ENCODE measurements at regions not wholly inside any gene's neighbourhood (a gene's known extent, or its start where the extent isn't known, plus 50 kb on each side); places are given as distances from the start of the nearest gene placed in this dataset.
"Not testable (repeated sequence)": the region's sequence is repeated elsewhere in the genome, so short reads cannot be mapped to it uniquely, and the experiment has no call there.

DNA sequence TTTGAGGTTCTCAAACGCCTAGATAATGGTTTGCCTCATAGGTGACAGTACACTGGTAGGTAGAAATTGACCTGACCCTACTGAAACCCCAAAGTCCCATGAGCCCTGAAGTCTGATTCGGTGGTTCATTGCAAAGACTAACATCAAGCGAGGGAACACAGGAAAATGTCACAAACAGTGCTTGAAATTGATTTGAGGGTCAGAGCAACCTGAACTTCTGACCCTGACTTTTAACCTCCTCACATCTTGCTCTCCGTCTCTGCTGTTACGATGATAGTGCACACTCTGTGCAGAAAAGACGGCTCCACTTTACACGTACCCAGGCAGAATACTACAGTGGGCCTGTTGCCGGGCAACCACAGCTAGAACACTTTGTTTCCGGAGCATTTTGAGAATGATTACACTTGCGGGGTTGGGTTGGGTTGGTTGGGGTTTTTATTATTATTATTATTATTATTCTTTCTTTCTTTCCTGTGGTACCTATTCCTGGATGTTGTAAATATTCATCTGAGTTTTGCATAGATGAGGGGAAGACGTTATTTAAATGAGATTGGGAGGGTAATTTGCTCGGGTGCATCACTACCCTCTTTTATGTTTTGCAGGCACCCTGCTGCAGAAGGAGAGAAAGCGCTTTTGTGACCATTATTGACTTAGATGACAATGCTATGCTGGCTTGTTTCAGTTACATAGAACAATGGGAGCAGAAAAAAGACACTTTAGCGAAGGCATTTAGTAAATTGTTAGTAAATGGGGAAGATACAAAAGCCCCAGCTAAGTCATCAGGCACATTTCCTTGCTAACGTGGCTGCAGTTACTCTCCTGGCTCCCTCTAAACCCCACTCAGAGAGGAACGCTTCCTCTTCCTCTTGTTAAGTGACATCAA lies 438.1 kb upstream of the NRP1 start:
- no peak for TF ChIP-seq EZH2 (IDR thresholded peaks at IDR 0.05; ENCODE audit: borderline replicate concordance, low read depth, low read length, poor library complexity, severe bottlenecking)
- TF ChIP-seq, protein P1, sequence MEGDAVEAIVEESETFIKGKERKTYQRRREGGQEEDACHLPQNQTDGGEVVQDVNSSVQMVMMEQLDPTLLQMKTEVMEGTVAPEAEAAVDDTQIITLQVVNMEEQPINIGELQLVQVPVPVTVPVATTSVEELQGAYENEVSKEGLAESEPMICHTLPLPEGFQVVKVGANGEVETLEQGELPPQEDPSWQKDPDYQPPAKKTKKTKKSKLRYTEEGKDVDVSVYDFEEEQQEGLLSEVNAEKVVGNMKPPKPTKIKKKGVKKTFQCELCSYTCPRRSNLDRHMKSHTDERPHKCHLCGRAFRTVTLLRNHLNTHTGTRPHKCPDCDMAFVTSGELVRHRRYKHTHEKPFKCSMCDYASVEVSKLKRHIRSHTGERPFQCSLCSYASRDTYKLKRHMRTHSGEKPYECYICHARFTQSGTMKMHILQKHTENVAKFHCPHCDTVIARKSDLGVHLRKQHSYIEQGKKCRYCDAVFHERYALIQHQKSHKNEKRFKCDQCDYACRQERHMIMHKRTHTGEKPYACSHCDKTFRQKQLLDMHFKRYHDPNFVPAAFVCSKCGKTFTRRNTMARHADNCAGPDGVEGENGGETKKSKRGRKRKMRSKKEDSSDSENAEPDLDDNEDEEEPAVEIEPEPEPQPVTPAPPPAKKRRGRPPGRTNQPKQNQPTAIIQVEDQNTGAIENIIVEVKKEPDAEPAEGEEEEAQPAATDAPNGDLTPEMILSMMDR (conservative IDR thresholded peaks at IDR 0.05; ENCODE audit: low read depth, low read length): no peak
- Histone ChIP-seq H3K4me3 (ENCODE audit: low read depth, low read length, poor library complexity, severe bottlenecking) (no peak overlapping the region), H3K27ac (ENCODE audit: low read depth, low read length, poor library complexity, severe bottlenecking) (no peak overlapping the region), H3K36me3 (ENCODE audit: insufficient read depth, low read length, poor library complexity, severe bottlenecking) (no peaks in the 10 kb centered on the region), H3K4me1 (ENCODE audit: insufficient read depth, low read length, poor library complexity, severe bottlenecking) (peaks cover 5% of the 10 kb centered on the region), H3K9me3 (ENCODE audit: low read depth, low read length, poor library complexity, severe bottlenecking) (no peaks in the 10 kb centered on the region), H3K27me3 (replicated peaks; ENCODE audit: insufficient read depth, low read depth, low read length, poor library complexity) (no peaks in the 10 kb centered on the region)
- peak; percentile 10 for DNase-seq (ENCODE audit: low spot score)
- BruUV-seq (replicated peaks): no TSS peak
- ChIA-PET CTCF (no interaction called here), POLR2A (ENCODE audit: low non-redundant PET) (no interaction called here)
- intact Hi-C loops (cut with micrococcal nuclease; ENCODE audit: unreplicated experiment): no loop called here

DNA sequence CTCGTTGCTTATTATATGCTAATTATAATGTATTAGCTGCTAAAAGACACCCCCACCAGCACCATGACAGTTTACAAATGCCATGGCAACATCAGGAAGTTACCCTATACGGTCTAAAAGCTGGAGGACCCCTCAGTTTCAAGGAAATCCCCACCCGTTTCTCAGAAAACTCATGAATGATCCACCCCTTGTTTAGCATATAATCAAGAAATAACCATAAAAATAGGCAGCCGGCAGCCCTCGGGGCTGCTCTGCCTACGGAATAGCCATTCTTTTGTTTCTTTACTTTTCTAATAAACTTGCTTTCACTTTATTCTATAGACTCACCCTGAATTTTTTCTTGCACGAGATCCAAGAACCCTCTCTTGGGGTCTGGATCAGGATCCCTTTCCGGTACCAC lies 437.4 kb upstream of the NRP1 start:
- H3K27me3 ChIP-seq (replicated peaks; ENCODE audit: insufficient read depth, low read depth, low read length, poor library complexity); H3K9me3 ChIP-seq (ENCODE audit: low read depth, low read length, poor library complexity, severe bottlenecking); H3K4me1 ChIP-seq (ENCODE audit: insufficient read depth, low read length, poor library complexity, severe bottlenecking); DNase-seq (ENCODE audit: low spot score); BruUV-seq (replicated peaks); CTCF ChIA-PET; H3K36me3 ChIP-seq (ENCODE audit: insufficient read depth, low read length, poor library complexity, severe bottlenecking); POLR2A ChIA-PET (ENCODE audit: low non-redundant PET); H3K27ac ChIP-seq (ENCODE audit: low read depth, low read length, poor library complexity, severe bottlenecking); H3K4me3 ChIP-seq (ENCODE audit: low read depth, low read length, poor library complexity, severe bottlenecking); intact Hi-C loops (cut with micrococcal nuclease; ENCODE audit: unreplicated experiment): not testable (repeated sequence)

DNA sequence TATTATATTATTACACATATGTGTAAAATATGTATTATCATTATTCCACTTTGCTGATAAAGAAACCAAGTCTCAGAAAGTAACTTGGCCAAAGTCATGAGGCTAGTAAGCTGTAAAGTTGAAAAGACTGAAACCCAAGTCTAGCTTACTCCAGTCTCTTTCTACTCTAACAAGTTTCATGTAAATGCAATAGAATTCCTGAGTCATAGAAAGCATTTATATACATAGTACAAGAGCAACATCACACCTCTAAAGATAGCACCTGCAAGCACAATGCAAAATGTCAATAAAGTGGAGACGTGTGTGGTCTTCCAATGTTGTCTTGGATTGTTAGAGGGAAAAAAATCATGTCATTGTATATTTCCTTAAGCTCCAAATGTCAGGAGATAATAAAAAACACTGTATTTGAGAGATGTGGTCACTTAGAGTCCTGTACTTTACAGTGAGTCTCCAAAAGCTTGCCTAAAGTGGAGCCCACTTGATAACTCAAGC lies 430.3 kb upstream of the NRP1 start:
- CTCF ChIA-PET: no interaction called here
- no peaks in the 10 kb centered on the region for H3K27me3 ChIP-seq (replicated peaks; ENCODE audit: insufficient read depth, low read depth, low read length, poor library complexity)
- no peaks in the 10 kb centered on the region for H3K4me1 ChIP-seq (ENCODE audit: insufficient read depth, low read length, poor library complexity, severe bottlenecking)
- no peaks in the 10 kb centered on the region for H3K9me3 ChIP-seq (ENCODE audit: low read depth, low read length, poor library complexity, severe bottlenecking)
- intact Hi-C loops (cut with micrococcal nuclease; ENCODE audit: unreplicated experiment): no loop called here
- no peak for DNase-seq (ENCODE audit: low spot score)
- POLR2A ChIA-PET (ENCODE audit: low non-redundant PET): interaction anchor here (0.6 kb wide), 2 partner anchors 622 to 790 kb away, joined by 3 read pairs; no protein-coding TSS in a partner anchor
- BruUV-seq (replicated peaks): no TSS peak
- no peak overlapping the region for H3K27ac ChIP-seq (ENCODE audit: low read depth, low read length, poor library complexity, severe bottlenecking)
- H3K36me3 ChIP-seq (ENCODE audit: insufficient read depth, low read length, poor library complexity, severe bottlenecking): no peaks in the 10 kb centered on the region
- TF ChIP-seq, protein P1 (conservative IDR thresholded peaks at IDR 0.05; ENCODE audit: low read depth, low read length): no peak
- no peak for TF ChIP-seq EZH2 (IDR thresholded peaks at IDR 0.05; ENCODE audit: borderline replicate concordance, low read depth, low read length, poor library complexity, severe bottlenecking)
- no peak overlapping the region for H3K4me3 ChIP-seq (ENCODE audit: low read depth, low read length, poor library complexity, severe bottlenecking)
